Sciatic nerve (tissue), 2 donors: ENCODE measurements at regions not wholly inside any gene's neighbourhood (a gene's known extent, or its start where the extent isn't known, plus 50 kb on each side); places are given as distances from the start of the nearest gene placed in this dataset.

Experiments
- ATAC-seq: fragments of 200-7000 bp; cut with Tn5 transposase; one replicate; pipeline ENCODE4 v1.9.1; 2020; ENCODE audit warnings: mild to moderate bottlenecking, moderate library complexity
- DNase-seq: peaks from one replicate; pipeline ENCODE4 v3.0.0-alpha.2; 2020; ENCODE audit warnings: low spot score
- intact Hi-C: fragments of 100-400 bp; cut with DNase I; formaldehyde crosslinking; loops from one replicate; pipeline ENCODE4 v1.14.2; 2022
- donor health status: DM: no; HTN: no; CAD: no.
- donor health status: DM: no; HTN: no; CAD: no.

DNA sequence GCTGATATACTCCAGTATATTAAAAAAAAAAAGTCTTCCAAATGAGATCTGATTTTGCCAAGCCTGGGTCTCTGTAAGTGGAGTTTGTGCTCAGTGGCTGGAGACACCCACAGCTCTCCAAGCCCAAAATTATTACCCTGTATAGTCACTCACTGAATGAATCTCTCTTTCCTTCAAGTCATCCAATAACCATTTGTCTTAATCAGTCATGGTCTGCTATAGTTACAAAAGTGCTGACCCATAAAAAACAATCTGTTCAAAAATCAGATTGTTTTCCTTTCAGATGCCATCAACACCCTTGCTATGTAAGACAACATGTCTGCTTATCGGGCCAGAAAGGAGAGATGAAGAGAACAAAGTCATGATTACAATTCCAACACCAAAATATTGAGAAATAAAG, 159.4 kb upstream of the FST start:
- ATAC-seq: no peak
- no peak for DNase-seq
- intact Hi-C loops: no loop called here

DNA sequence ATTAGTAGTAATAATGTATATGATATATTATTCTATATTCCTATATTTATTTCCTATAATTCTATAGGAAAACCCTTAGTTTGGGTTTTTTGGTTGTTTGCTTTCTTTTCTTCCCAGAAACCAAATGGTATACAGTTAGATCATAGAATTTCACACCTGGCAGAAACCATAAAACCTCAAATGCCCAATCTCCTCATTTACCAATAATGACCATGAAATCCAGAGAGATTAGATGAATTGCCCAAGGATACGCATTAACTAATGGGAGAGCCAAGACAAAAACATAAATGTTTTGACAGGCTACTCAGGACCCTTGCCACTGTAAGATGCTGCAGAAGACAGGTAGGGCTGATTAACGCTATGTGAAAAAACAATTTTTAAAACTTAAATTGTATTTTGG, 158.7 kb upstream of the FST start:
- intact Hi-C loops: no loop called here
- ATAC-seq (no peak), DNase-seq (no peak)

DNA sequence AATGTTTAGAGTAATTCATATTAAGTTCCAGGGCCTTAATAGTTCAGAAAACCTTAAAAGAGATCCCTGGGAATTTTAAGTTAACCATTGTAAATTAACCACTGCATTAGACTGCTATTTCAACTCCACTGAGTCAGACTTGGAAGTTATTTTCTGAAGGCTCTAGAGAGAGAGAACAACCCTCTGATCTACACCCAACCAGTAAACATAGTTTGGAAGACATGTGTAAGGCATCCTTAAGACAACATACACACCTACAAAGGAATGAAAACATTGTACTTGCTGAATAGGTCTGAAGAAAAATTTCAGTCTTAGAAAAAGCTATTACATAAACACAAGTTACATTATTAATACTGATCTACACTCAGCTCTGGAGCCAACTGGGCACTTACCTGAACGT, 158.2 kb upstream of the FST start:
- DNase-seq: no peak
- no peak for ATAC-seq
- intact Hi-C loops: no loop called here

DNA sequence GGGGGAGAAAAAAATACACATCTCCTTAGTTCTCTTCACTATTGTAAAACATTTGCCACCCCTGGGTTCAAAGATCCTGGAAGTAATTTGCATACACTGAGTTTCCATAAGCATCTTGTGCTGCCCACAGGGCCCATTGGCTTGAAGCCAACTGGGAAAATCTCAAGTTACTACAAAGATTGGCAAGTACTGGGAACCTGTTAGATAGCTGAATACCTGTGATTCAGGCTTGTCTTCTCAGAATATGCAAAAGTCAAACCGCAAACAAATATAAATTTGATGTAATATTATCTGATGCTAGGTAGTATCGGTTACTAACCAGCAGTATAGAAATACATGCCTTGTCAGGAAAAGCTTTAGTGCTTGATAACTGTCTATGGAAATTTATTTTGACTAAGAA, 156.9 kb upstream of the FST start:
- DNase-seq (no peak), ATAC-seq (no peak)
- intact Hi-C loops: no loop called here

DNA sequence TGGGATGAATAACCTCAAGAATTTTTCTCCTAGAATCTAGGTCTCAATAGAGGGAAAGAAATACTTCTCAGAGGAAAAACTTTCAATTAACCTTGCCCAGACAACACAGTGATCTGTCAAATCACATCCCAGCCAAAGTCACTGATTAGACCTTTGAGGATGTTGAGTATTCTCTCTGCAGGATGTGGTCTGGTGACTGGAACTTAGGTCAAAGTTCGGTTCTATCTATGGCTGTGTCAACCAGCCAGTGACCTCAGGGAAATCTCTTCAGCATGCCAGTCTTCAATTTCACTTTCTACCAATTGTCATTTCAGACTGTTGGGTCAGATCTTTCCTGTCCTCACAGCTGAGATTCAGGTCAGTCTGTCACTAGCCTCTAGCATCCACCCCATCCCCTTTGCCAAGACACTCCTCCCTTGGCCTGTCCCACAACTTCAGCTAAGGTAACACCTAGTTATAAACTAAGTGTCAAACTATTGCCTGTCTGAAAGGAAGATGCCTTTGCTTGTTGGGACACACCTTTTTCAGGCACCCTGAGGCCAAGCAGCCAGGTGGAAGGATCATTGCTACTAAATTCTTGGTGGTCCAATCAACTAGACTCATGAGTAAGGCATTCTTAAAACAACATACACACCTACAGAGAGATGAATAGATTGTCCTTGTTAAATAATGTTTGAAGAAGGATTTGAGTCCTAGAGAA, 156.3 kb upstream of the FST start:
- no peak for ATAC-seq
- intact Hi-C loops: no loop called here
- no peak for DNase-seq

DNA sequence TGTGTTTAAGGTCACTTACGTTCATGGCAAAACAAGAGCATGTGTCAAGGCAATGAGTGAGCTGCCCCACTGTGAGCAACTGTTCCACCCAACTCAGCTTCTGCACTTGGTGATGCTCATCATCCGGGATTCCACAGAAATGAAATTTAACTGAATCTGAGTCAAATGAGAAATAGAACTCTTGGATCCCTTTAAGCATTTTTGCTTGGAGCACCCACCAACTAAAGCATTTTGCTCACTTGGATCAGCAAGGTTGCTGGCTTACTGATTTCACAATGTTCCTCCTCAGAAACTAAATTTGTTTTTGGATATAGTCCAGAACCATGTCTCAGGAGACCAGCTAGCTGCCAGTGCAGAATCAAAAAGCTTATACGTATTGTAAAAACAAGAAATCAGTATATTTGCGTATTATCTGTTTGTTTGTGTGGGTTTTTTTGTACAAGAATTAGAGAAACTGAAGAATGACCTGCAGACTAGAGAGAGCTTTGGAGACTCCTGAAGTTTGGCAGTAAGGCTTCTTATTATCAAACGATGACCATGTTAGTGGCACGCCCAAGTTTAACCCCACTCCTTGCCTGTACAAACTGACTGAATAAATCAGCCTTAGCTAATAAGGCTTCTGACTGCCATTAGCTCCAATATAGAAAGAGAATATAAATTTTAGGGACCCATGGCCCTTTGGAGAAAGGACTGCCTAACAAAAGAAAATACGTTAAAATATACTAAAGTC, 153.8 kb upstream of the FST start:
- DNase-seq (no peak), ATAC-seq (peak; percentile 78)
- intact Hi-C loops: no loop called here

DNA sequence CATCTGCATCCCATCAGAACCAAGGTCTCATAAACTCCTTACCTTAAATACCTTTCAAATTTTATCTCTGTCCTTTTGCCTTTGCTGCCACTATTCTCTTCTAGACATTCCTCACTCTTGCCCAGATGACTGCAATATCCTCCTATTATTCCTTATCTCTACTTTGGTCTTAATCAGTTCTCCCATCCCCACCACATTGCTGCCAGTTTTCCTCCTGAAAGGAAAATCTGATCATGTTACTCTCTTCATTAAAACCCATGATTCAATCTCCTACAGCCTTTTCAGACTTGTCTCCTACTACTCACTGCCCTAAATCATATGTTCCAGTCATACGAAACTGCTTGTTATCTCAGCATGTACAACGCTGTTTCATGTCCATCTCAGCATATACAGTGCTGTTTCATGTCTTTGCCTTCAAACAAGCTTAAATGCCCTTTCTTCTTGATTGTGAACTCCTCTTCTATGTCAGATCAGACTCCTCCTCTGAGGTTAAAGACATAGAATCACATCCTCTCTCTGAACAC, 152.6 kb upstream of the FST start:
- no peak for ATAC-seq
- intact Hi-C loops: no loop called here
- no peak for DNase-seq

DNA sequence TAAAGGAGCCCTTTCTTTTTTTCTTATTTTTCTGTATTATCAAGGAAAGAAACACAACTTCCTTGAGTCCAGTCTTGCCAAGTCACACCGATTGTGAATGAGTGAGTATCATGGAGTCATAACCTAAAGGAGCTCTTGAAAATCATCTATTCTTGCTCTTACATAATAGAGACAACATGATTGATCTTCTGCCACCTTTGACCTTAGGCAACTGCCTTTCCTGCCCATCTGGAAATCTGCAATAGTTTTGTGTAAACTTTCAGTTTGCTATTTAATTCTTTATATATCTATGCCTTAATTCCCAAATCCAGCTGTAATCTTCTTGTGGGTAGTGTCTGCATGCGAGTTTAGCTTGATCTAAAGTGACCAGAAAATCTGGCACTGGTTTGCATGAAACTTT, 149.9 kb upstream of the FST start:
- DNase-seq (no peak), ATAC-seq (no peak)
- intact Hi-C loops: no loop called here

DNA sequence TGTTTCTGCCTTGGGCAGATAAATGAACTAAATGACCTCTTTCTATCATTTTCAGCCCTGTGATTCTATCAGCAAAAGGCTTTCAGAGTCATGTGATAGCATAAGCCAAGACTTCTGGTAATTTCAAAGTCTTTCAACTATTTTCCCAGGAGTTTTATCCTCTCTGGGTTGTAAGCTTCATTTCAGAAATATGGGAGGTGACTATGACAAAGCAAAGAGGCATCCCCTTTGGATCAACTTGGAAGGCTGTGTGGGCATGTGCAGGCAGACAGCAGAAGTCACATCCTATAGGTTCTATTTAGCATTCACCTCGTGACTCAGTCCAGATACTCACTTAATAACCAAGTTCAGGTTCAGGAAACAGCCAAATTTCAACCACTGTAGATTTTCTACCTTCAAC, 149.0 kb upstream of the FST start:
- no peak for ATAC-seq
- DNase-seq: no peak
- intact Hi-C loops: no loop called here

DNA sequence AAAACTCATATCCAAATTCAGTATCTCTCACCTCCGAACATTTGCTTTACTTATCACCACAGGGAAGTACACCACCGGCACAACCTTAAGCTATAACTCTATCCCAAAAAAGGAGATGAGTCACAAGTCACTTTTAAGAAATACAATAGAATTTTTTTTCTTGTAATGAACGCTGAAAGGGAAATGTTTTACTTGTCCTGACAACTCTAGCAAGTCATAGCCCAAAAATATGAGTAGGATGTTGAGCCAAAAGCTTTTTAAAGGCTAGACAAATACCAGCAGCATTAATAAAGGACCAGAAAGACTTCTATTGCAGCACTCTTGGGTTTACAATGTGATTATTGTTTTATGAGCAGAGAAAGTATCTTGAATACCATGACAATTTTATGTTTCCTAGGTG, 147.3 kb upstream of the FST start:
- no peak for ATAC-seq
- DNase-seq: no peak
- intact Hi-C loops: no loop called here

DNA sequence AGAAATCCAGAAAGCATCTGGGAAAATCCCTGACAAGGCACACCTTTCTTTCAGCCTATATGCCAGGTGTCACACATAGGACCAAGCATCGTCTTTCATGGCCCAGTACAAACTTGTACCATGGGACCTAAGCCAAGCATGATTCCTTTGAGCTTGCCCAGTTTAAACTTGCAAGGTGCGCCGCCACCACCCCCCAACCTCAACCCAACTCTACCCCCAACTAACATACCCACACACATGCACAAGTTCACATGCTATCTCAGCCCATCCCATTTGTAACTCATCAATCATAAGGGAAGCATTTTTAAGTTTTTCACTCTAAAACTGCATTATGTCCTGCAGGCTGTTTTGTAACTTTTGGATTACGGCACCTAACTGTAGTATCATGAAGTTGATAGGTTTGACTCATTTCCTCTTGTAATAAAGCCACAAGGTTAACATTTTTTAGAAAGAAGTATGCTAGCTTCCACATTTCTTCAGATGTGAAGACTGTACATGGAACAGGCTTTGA, 145.9 kb upstream of the FST start:
- intact Hi-C loops: no loop called here
- DNase-seq (no peak), ATAC-seq (no peak)

DNA sequence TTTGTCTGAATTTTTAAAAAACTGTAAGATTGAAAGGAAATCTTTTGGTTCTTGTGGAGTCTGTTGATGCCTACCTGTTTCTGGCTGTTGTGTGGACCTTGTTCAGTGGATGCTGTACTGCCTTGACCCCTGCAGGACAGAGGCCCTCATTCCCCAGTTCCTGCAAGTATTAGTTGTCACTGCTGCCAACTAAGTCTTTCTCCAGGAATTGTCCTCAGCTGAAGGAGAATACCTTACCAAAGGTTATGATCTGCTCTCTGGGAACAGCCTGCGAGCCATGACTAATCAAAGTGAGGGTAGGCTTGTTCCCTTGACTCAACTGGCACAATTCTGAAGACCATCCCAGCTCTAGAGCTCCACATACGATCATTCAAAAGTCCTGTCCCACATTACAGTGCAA, 145.3 kb upstream of the FST start:
- ATAC-seq: no peak
- intact Hi-C loops: no loop called here
- no peak for DNase-seq

DNA sequence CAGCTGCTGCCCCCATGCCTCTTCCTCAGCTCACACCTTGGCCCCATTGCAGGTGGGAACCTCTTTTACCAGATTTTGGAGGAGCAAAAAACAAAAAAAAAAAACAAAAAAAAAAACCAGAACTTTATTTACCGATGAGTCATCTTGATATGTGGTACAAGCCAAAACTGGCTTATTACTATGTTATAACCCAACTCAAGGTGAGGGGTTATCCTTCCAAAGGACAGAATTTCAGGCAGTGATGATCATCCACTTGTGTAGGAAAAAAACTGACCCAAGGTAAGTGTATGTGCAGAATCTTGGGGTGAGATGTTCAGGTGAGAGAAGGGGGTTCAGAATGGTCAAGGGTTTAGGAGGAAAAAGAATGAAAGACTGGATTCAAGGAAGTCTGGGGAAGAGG, 142.6 kb upstream of the FST start:
- DNase-seq: no peak
- intact Hi-C loops: no loop called here

DNA sequence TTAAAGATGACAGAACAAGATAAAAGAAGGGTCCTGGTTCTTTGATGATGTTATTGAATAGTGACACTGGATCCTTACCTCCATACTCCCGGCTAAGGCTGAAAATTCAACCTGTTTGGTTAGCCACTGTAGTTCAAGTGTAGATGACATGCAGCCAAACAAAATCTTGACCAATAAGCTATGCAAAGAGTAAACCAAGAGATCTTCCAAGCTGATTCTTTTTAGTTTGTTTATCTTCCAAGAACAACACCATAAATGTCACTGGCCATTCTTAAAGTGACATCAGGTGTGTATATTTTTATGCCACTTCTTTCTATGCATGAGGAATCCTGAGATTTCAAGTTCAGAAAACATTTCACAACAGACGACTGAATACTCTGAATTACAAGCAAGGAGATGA, 141.5 kb upstream of the FST start:
- no peak for DNase-seq
- intact Hi-C loops: no loop called here
- ATAC-seq: no peak

More for the DNA sequence above, 142.6 kb upstream of the FST start:
- no peak for ATAC-seq

DNA sequence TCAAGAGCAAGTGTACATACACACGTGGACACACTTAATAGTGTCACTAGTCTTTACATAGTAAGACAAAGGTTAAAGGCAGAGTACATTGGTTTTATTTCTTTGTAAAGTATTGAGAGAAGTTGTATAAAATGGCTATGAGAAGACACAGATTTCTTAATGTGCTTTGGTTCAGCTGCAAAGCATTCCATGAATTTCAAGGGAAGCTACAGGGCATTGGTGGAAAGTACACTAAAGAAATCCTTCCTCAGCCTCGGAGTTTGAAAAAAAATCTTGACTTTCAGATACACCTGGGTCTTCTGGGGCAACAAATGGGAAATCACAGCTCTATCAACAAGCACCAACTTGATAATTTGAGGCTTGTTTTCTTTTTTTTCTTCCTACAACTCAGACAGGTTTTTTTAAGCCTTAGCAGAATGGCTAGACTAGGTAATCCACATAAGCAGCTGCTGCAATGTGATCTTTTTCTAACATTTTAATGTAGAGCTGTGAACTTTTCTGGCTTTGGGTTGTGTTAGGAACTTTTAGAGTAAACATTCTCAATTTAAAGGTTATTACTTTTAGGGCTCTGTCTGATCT, 140.4 kb upstream of the FST start:
- DNase-seq: no peak
- no peak for ATAC-seq
- intact Hi-C loops: no loop called here

DNA sequence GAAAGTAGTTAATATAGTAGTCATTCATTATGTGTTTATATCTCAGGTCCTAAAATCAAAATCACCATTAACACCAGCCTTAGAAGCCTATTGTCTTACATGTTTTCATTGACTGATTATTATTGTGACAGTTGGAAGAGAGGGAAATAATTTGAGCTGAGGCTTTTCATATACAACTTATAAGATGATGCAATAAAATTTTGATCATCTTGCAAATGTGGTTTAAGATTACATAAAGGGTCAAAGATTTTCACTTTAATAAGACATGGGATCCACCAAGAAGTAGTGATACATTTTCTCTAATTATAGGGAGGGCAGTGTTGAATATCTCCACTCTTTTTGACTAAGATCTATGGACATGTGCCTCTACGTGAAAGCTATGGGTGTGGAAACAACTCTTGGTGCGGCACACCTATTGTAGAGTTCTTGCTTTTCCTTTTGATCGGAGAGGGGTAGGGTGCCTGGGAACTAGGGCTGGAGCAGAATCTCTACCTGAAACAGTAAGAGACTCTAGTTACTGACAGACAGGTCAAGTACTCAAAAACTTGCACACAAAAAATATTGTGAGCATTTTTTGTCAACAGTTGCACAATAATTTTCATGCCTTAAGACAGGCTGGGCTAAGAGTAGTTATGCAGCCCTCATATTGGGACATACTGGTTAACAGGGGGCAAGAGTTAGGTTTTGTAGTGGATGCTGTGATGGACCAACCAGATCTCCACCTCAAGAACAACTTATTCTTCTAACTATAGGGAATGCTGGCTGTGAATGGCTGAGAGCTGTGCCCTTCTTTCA, 139.3 kb upstream of the FST start:
- DNase-seq (no peak), ATAC-seq (no peak)
- intact Hi-C loops: no loop called here

DNA sequence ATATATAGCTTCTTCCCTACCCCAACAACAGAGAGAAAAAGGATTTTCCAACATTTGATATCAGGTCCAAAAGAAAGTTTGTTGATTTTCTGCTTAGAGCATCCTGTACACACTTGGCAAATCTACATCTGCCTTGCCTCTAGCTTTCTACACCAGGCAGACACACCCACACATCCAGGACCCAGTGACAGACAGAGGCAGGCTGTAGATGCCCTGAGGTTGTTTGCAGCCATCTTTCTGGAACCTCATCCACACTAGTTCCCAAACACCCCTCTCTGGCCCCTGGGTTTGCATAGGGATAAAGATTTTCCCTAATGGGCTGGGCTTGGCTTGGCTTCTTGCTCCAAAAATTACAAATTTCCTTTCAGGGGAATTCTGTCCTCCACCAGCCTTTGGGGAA, 138.2 kb upstream of the FST start:
- no peak for DNase-seq
- intact Hi-C loops: no loop called here
- ATAC-seq: no peak

DNA sequence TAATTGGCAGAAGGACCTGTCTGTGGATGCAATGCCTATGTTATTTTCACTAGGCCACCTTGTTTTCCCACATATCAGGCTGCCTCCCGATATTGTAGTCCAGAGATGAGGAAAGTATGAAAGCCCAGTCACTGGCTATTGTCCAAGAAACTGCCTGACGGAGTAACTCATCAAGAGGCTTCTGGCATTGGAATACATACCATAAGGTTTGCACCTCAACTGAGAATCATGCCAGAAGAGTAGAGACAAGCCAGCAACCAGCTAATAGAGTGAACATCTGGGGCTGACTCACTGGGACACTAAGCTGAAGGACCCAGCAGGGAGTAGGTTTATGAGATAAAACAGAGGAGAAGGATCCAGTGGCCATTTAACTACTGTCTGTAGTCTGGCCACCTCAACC, 137.2 kb upstream of the FST start:
- intact Hi-C loops: no loop called here
- DNase-seq: no peak
- ATAC-seq: no peak

DNA sequence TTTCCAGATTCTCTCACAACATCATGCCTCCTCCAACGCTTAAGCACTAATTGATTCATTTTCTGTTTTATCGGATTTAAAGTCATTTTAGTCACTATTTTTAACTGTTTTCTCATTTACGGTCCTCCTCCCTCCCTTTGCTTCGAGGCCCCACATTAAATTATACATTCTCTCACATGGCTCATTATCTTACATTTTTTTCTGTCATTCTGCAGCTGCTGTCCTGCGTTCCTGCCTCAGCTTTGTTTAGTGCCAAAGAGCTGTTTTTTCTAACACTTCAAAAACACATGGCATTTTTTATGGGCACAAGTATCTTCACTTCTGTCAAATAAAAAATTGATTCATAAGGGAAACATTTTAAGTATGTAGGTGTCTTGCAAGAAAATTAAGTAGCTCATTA, 130.1 kb upstream of the FST start:
- ATAC-seq (no peak), DNase-seq (no peak)
- intact Hi-C loops: no loop called here
